OCI-LY3 (cell line): ENCODE measurements at regions not wholly inside any gene's neighbourhood (a gene's known extent, or its start where the extent isn't known, plus 50 kb on each side); places are given as distances from the start of the nearest gene placed in this dataset.

Experiments
- H2AFZ ChIP-seq: fragments of 200-600, 300-600 bp; shearing (Covaris generic); 2 replicates; pipeline ENCODE4 v1.6.0; 2014; ENCODE audit warnings: antibody characterized with exemption, low read depth, low read length
- H3K27ac ChIP-seq: fragments of 200-600, 300-600 bp; sonication (generic); 2 replicates; pipeline ENCODE4 v1.5.1; 2014; ENCODE audit warnings: mild to moderate bottlenecking, low read length, moderate library complexity, mixed read lengths
- H3K27me3 ChIP-seq: fragments of 200-600, 300-600 bp; sonication (generic); 2 replicates; pipeline ENCODE4 v1.6.1; 2014; ENCODE audit warnings: low read depth, low read length, mixed read lengths
- H3K36me3 ChIP-seq: fragments of 200-600, 300-600 bp; sonication (generic); replicated peaks from 2 replicates; pipeline ENCODE3; 2014; ENCODE audit warnings: low read depth, low read length, mixed read lengths
- H3K4me1 ChIP-seq: fragments of 300-600, 200-600 bp; sonication (generic); 2 replicates; pipeline ENCODE4 v1.6.1; 2014; ENCODE audit warnings: low read length, mixed read lengths
- H3K4me2 ChIP-seq: fragments of 200-600, 300-600 bp; sonication (generic); 2 replicates; pipeline ENCODE4 v1.6.1; 2014; ENCODE audit warnings: low read length, mixed read lengths
- H3K4me3 ChIP-seq: fragments of 300-600, 200-600 bp; sonication (generic); 2 replicates; pipeline ENCODE4 v1.5.1; 2014; ENCODE audit warnings: antibody characterized with exemption, mild to moderate bottlenecking, low read length, moderate library complexity
- H3K79me2 ChIP-seq: fragments of 300-600, 200-600 bp; shearing (Covaris generic); 2 replicates; pipeline ENCODE4 v1.6.1; 2014; ENCODE audit warnings: mild to moderate bottlenecking, low read length, mixed read lengths
- H3K9ac ChIP-seq: fragments of 300-600, 200-600 bp; shearing (Covaris generic); 2 replicates; pipeline ENCODE4 v1.6.0; 2014; ENCODE audit warnings: mild to moderate bottlenecking, low read length, moderate library complexity
- H3K9me3 ChIP-seq: fragments of 200-600, 300-600 bp; shearing (Covaris generic); 2 replicates; pipeline ENCODE4 v1.6.1; 2014; ENCODE audit warnings: low read length, mixed read lengths; ENCODE audit not compliant: insufficient read depth
- H4K20me1 ChIP-seq: fragments of 200-600, 300-600 bp; sonication (generic); 2 replicates; pipeline ENCODE4 v1.6.1; 2016; ENCODE audit warnings: low read length, mixed read lengths; ENCODE audit not compliant: insufficient read depth
- EZH2phosphoT487 ChIP-seq: fragments of 200-600 bp; shearing (Covaris generic); IDR thresholded peaks from 2 replicates; pipeline ENCODE4 v1.6.1; 2018; ENCODE audit warnings: antibody characterized with exemption, mixed run types, low read depth
- TF ChIP-seq, protein P1 (sequence below): fragments of 200-600, 300-600 bp; sonication (generic); IDR thresholded peaks from 2 replicates; pipeline ENCODE4 v1.5.1; 2014; ENCODE audit warnings: antibody characterized with exemption, low read length, low read depth

DNA sequence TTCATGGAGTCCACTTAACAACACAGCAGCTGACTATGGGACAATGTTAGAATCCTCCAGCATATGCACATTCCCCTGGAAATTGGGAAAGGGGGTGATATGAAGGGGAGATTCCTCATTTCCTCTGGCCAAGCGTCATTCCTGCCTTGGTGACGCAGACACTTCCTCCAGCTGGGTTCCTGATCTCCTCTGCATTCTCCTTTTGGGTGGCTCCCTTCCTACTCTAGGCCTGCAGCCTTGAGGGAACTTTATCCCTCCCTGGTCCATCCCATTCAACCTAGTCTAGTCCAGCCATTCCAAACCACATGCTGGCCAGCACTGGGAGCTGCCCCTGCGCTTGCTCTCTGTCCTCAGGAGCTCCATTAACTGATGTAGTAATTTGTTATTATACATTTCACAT, 216.8 kb downstream of the VAPA start:
- Histone ChIP-seq H3K4me2 (no peak overlapping the region), H3K27me3 (peaks cover 3% of the 10 kb centered on the region; the same call in 1 of the 2 replicates), H3K9me3 (no peaks in the 10 kb centered on the region), H2AFZ (no peak overlapping the region), H3K27ac (no peak overlapping the region), H3K9ac (no peak overlapping the region), H3K4me3 (no peak overlapping the region), H3K36me3 (no peaks in the 10 kb centered on the region), H4K20me1 (no peaks in the 10 kb centered on the region), H3K4me1 (no peaks in the 10 kb centered on the region), H3K79me2 (no peaks in the 10 kb centered on the region)
- no peak for TF ChIP-seq EZH2phosphoT487
- TF ChIP-seq, protein P1, sequence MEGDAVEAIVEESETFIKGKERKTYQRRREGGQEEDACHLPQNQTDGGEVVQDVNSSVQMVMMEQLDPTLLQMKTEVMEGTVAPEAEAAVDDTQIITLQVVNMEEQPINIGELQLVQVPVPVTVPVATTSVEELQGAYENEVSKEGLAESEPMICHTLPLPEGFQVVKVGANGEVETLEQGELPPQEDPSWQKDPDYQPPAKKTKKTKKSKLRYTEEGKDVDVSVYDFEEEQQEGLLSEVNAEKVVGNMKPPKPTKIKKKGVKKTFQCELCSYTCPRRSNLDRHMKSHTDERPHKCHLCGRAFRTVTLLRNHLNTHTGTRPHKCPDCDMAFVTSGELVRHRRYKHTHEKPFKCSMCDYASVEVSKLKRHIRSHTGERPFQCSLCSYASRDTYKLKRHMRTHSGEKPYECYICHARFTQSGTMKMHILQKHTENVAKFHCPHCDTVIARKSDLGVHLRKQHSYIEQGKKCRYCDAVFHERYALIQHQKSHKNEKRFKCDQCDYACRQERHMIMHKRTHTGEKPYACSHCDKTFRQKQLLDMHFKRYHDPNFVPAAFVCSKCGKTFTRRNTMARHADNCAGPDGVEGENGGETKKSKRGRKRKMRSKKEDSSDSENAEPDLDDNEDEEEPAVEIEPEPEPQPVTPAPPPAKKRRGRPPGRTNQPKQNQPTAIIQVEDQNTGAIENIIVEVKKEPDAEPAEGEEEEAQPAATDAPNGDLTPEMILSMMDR, result no peak

GRCh38 chr18:10131081-10131459, 217.3 kb downstream of the VAPA start:
- H4K20me1 ChIP-seq, result no peaks in the 10 kb centered on the region
- no peaks in the 10 kb centered on the region for H3K79me2 ChIP-seq
- H3K4me1 ChIP-seq, result no peaks in the 10 kb centered on the region
- H3K4me2 ChIP-seq, result no peak overlapping the region
- no peak overlapping the region for H2AFZ ChIP-seq
- no peak for TF ChIP-seq EZH2phosphoT487
- TF ChIP-seq, protein P1, result no peak
- no peak overlapping the region for H3K27ac ChIP-seq
- H3K27me3 ChIP-seq, result no peaks in the 10 kb centered on the region; the same call in 1 of the 2 replicates
- no peaks in the 10 kb centered on the region for H3K36me3 ChIP-seq
- H3K9ac ChIP-seq, result no peak overlapping the region
- no peaks in the 10 kb centered on the region for H3K9me3 ChIP-seq
- H3K4me3 ChIP-seq, result no peak overlapping the region

DNA sequence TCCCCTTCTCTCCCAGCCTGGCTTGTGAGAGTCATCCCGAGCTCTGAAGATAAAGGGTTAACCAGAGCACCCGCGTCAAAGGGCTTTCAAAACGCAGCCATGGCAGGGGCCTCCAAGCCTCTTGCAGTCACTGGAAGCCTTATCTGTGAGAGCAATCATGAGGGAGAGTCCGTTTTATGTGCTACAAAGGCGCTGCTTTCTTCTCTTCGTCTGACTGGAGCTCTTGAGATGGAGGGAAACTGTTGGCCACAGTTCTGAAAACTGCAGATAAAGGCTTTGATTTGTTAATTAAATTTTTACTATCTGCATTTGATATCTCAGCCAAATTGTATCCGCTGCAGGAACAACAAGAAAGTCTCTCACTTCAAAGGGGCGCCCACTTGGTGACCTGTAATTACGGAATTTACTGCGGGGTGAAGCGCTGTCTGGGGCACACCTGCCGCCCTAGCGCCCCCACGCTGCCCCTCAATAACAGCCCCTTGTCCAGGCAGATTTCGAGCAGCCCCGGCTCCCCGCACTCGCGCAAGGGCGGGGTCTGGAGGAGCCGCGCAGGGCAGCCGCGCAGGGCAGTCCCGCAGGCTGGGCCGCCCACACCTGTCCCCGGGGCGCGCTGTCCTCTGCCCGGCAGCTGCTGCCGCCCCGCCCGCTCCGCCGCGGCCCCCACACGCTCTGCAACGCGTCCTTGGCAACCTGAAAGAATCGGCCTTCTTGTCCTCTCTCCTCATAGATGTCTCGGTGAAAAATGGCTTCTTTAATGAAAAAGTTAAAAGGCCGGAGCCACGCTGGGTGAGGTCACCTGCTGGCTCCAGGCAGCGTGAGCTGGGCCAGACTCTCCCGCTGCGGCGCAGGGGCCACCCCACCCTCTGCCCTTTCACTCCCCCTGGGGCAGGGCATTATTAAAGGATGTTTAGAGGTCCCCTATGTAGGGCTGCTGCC, 217.9 kb downstream of the VAPA start:
- Histone ChIP-seq H3K4me3 (no peak overlapping the region), H3K9ac (no peak overlapping the region), H3K36me3 (no peaks in the 10 kb centered on the region), H3K27ac (no peak overlapping the region), H3K27me3 (no peaks in the 10 kb centered on the region; the same call in 1 of the 2 replicates), H3K9me3 (no peaks in the 10 kb centered on the region), H2AFZ (no peak overlapping the region), H4K20me1 (no peaks in the 10 kb centered on the region), H3K4me2 (no peak overlapping the region), H3K4me1 (no peaks in the 10 kb centered on the region), H3K79me2 (no peaks in the 10 kb centered on the region)
- TF ChIP-seq, protein P1, result no peak
- TF ChIP-seq EZH2phosphoT487, result no peak

DNA sequence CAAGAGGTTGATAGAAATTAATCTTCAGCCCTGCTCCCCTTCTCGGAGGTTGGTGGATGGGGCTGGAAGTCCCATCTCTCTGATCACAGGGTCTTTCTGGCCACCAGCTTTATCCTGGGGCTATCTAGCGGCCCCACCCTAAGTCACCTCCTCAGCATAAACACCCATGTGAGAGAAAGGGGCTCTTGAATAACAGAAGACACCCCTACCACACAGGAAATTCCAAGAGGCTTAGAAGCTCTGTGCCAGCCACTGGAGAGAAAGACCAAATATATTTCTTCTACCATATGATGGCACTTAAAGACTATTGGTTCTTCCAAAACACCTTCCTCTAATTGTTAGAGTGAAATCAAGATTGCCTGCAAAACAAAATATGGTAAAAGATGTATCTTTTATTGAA, 219.7 kb downstream of the VAPA start:
- Histone ChIP-seq H3K4me2 (no peak overlapping the region), H3K4me3 (no peak overlapping the region)
- TF ChIP-seq, protein P1, result no peak
- no peak for TF ChIP-seq EZH2phosphoT487

More for the DNA sequence above, 219.7 kb downstream of the VAPA start:
- H3K9me3 ChIP-seq, result no peaks in the 10 kb centered on the region
- no peaks in the 10 kb centered on the region for H3K4me1 ChIP-seq
- no peak overlapping the region for H2AFZ ChIP-seq
- H3K79me2 ChIP-seq, result no peaks in the 10 kb centered on the region
- H3K36me3 ChIP-seq, result no peaks in the 10 kb centered on the region
- no peak overlapping the region for H3K27ac ChIP-seq
- H3K27me3 ChIP-seq, result no peaks in the 10 kb centered on the region
- H3K9ac ChIP-seq, result no peak overlapping the region
- H4K20me1 ChIP-seq, result no peaks in the 10 kb centered on the region
